ENCODE measurements at regions not wholly inside any gene's neighbourhood (a gene's known extent, or its start where the extent isn't known, plus 50 kb on each side); places are given as distances from the start of the nearest gene placed in this dataset.

- TF ChIP-seq CTCF (IDR thresholded peaks at IDR 0.05; ENCODE audit: low read depth, low read length) = no peak
- H3K4me3 ChIP-seq (replicated peaks in 1 of 2; ENCODE audit: low read depth in 2 of 2, low read length in 2 of 2) = no peak overlapping the region
- no peak for DNase-seq (ENCODE audit: low read depth in 2 of 2)
These were observed 262.5 kb downstream of the SOX2 start for GRCh38 chr3:181974198-181974597.

GRCh38 chr3:181976526-181976925 lies 264.8 kb downstream of the SOX2 start:
- H3K4me3 ChIP-seq (replicated peaks in 1 of 2; ENCODE audit: low read depth in 2 of 2, low read length in 2 of 2) = no peak overlapping the region
- TF ChIP-seq CTCF (IDR thresholded peaks at IDR 0.05; ENCODE audit: low read depth, low read length) = no peak
- DNase-seq (ENCODE audit: low read depth in 2 of 2) = no peak

- no peak overlapping the region for H3K4me3 ChIP-seq (replicated peaks in 1 of 2; ENCODE audit: low read depth in 2 of 2, low read length in 2 of 2)
- TF ChIP-seq CTCF (IDR thresholded peaks at IDR 0.05; ENCODE audit: low read depth, low read length) = no peak
- DNase-seq (ENCODE audit: low read depth in 2 of 2) = no peak
These were observed 273.7 kb downstream of the SOX2 start for GRCh38 chr3:181985386-181985785.

GRCh38 chr3:181987736-181988135 lies 276.0 kb downstream of the SOX2 start:
- no peak overlapping the region for H3K4me3 ChIP-seq (replicated peaks in 1 of 2; ENCODE audit: low read depth in 2 of 2, low read length in 2 of 2)
- DNase-seq (ENCODE audit: low read depth in 2 of 2) = no peak
- TF ChIP-seq CTCF (IDR thresholded peaks at IDR 0.05; ENCODE audit: low read depth, low read length) = no peak

- no peak for DNase-seq (ENCODE audit: low read depth in 2 of 2)
- TF ChIP-seq CTCF (IDR thresholded peaks at IDR 0.05; ENCODE audit: low read depth, low read length) = no peak
- H3K4me3 ChIP-seq (replicated peaks in 1 of 2; ENCODE audit: low read depth in 2 of 2, low read length in 2 of 2) = no peak overlapping the region
These were observed 287.1 kb downstream of the SOX2 start for GRCh38 chr3:181998828-181999227.

- H3K4me3 ChIP-seq (replicated peaks in 1 of 2; ENCODE audit: low read depth in 2 of 2, low read length in 2 of 2) = no peak overlapping the region
- no peak for DNase-seq (ENCODE audit: low read depth in 2 of 2)
- TF ChIP-seq CTCF (IDR thresholded peaks at IDR 0.05; ENCODE audit: low read depth, low read length) = no peak
These were observed 287.6 kb downstream of the SOX2 start for GRCh38 chr3:181999314-181999713.

GRCh38 chr3:182000447-182000846 lies 288.7 kb downstream of the SOX2 start:
- no peak for TF ChIP-seq CTCF (IDR thresholded peaks at IDR 0.05; ENCODE audit: low read depth, low read length)
- H3K4me3 ChIP-seq (replicated peaks in 1 of 2; ENCODE audit: low read depth in 2 of 2, low read length in 2 of 2) = no peak overlapping the region
- no peak for DNase-seq (ENCODE audit: low read depth in 2 of 2)

All from cardiac fibroblast (primary cell).